Astrocyte of the hippocampus (primary cell): ENCODE measurements at regions not wholly inside any gene's neighbourhood (a gene's known extent, or its start where the extent isn't known, plus 50 kb on each side); places are given as distances from the start of the nearest gene placed in this dataset.

Experiments used
- DNase-seq: peaks from one replicate; pipeline ENCODE4 v3.0.0; 2011; ENCODE audit warnings: low read depth, low spot score

- no peak for DNase-seq
Observed at GRCh38 chr4:132264176-132264575, 884.9 kb upstream of the PCDH10 start.

- DNase-seq = no peak
Observed at GRCh38 chr4:132266374-132266773, 882.7 kb upstream of the PCDH10 start.

- DNase-seq = no peak
Observed at GRCh38 chr4:132267321-132267720, 881.8 kb upstream of the PCDH10 start.

- DNase-seq = peak; percentile 0
Observed at GRCh38 chr4:132269303-132269990, 879.6 kb upstream of the PCDH10 start.

GRCh38 chr4:132275583-132276121 lies 873.4 kb upstream of the PCDH10 start:
- DNase-seq = no peak

GRCh38 chr4:132276185-132276584 lies 872.9 kb upstream of the PCDH10 start:
- DNase-seq = no peak

GRCh38 chr4:132276989-132277388 lies 872.1 kb upstream of the PCDH10 start:
- DNase-seq = no peak

- no peak for DNase-seq
Observed at GRCh38 chr4:132281733-132282132, 867.4 kb upstream of the PCDH10 start.

- DNase-seq = no peak
Observed at GRCh38 chr4:132284910-132285426, 864.1 kb upstream of the PCDH10 start.

- DNase-seq = peak; percentile 5
Observed at GRCh38 chr4:132297346-132297745, 851.7 kb upstream of the PCDH10 start.

- DNase-seq = no peak
Observed at GRCh38 chr4:132299841-132300240, 849.3 kb upstream of the PCDH10 start.

- no peak for DNase-seq
Observed at GRCh38 chr4:132312521-132312920, 836.6 kb upstream of the PCDH10 start.

GRCh38 chr4:132313852-132314251 lies 835.2 kb upstream of the PCDH10 start:
- no peak for DNase-seq

- DNase-seq = no peak
Observed at GRCh38 chr4:132316738-132317137, 832.4 kb upstream of the PCDH10 start.

GRCh38 chr4:132317923-132318322 lies 831.2 kb upstream of the PCDH10 start:
- no peak for DNase-seq

GRCh38 chr4:132328761-132329160 lies 820.3 kb upstream of the PCDH10 start:
- no peak for DNase-seq

GRCh38 chr4:132330994-132331393 lies 818.1 kb upstream of the PCDH10 start:
- DNase-seq = no peak

- DNase-seq = no peak
Observed at GRCh38 chr4:132332932-132333723, 816.0 kb upstream of the PCDH10 start.

- no peak for DNase-seq
Observed at GRCh38 chr4:132333724-132334047, 815.4 kb upstream of the PCDH10 start.

- DNase-seq = no peak
Observed at GRCh38 chr4:132334081-132334480, 815.0 kb upstream of the PCDH10 start.

GRCh38 chr4:132344924-132345828 lies 803.9 kb upstream of the PCDH10 start:
- no peak for DNase-seq

GRCh38 chr4:132346016-132346415 lies 803.1 kb upstream of the PCDH10 start:
- no peak for DNase-seq
